ENCODE measurements at regions not wholly inside any gene's neighbourhood (a gene's known extent, or its start where the extent isn't known, plus 50 kb on each side); places are given as distances from the start of the nearest gene placed in this dataset.

- no peaks in the 10 kb centered on the region for H3K9me3 ChIP-seq (ENCODE audit: insufficient read depth, low read length, severe bottlenecking)
- H3K4me1 ChIP-seq (ENCODE audit: insufficient read depth, low read length) = peaks cover 18% of the 10 kb centered on the region
- DNase-seq (no peak), ATAC-seq (ENCODE audit: insufficient read depth, low read depth) (no peak)
- H3K27me3 ChIP-seq (ENCODE audit: insufficient read depth, low read length, poor library complexity) = peaks cover under 1% of the 10 kb centered on the region
- no peak overlapping the region for H3K9ac ChIP-seq (ENCODE audit: low read depth, low read length)
- TF ChIP-seq EZH2 (IDR thresholded peaks at IDR 0.05; ENCODE audit: borderline replicate concordance, low read depth, low read length, severe bottlenecking) (no peak), CTCF (IDR thresholded peaks at IDR 0.05; ENCODE audit: borderline replicate concordance, extremely low read depth, low read length, poor library complexity, severe bottlenecking) (no peak)
- no peaks in the 10 kb centered on the region for H4K20me1 ChIP-seq (ENCODE audit: insufficient read depth, low read length)
- no peak overlapping the region for H2AFZ ChIP-seq (ENCODE audit: low read depth, low read length)
- H3K4me2 ChIP-seq (ENCODE audit: insufficient read depth, low read length) = no peak overlapping the region
- no peaks in the 10 kb centered on the region for H3K79me2 ChIP-seq (ENCODE audit: insufficient read depth, low read length)
- no peaks in the 10 kb centered on the region for H3K36me3 ChIP-seq (ENCODE audit: insufficient read depth, low read length)
- no peak overlapping the region for H3K4me3 ChIP-seq (ENCODE audit: low read depth in 1 of 2, low read length in 2 of 2)
- H3K27ac ChIP-seq (ENCODE audit: low read length) = no peak overlapping the region
Observed at GRCh38 chr17:36731811-36732210, 130.4 kb downstream of the MRM1 start.

GRCh38 chr17:36732351-36732750, 131.0 kb downstream of the MRM1 start:
- Histone ChIP-seq H3K4me3 (ENCODE audit: low read depth in 1 of 2, low read length in 2 of 2) (no peak overlapping the region), H3K79me2 (ENCODE audit: insufficient read depth, low read length) (no peaks in the 10 kb centered on the region), H4K20me1 (ENCODE audit: insufficient read depth, low read length) (no peaks in the 10 kb centered on the region), H3K4me1 (ENCODE audit: insufficient read depth, low read length) (peaks cover 17% of the 10 kb centered on the region), H3K9ac (ENCODE audit: low read depth, low read length) (no peak overlapping the region), H2AFZ (ENCODE audit: low read depth, low read length) (no peak overlapping the region), H3K4me2 (ENCODE audit: insufficient read depth, low read length) (no peak overlapping the region), H3K27me3 (ENCODE audit: insufficient read depth, low read length, poor library complexity) (peaks cover 5% of the 10 kb centered on the region), H3K9me3 (ENCODE audit: insufficient read depth, low read length, severe bottlenecking) (no peaks in the 10 kb centered on the region), H3K27ac (ENCODE audit: low read length) (no peak overlapping the region), H3K36me3 (ENCODE audit: insufficient read depth, low read length) (no peaks in the 10 kb centered on the region)
- no peak for TF ChIP-seq EZH2 (IDR thresholded peaks at IDR 0.05; ENCODE audit: borderline replicate concordance, low read depth, low read length, severe bottlenecking)
- TF ChIP-seq CTCF (IDR thresholded peaks at IDR 0.05; ENCODE audit: borderline replicate concordance, extremely low read depth, low read length, poor library complexity, severe bottlenecking) = no peak
- ATAC-seq (ENCODE audit: insufficient read depth, low read depth) (no peak), DNase-seq (no peak)

- no peak for ATAC-seq (ENCODE audit: insufficient read depth, low read depth)
Observed at GRCh38 chr17:36736201-36737156, 135.1 kb downstream of the MRM1 start.

More at GRCh38 chr17:36736201-36737156, 135.1 kb downstream of the MRM1 start:
- no peak overlapping the region for H3K4me2 ChIP-seq (ENCODE audit: insufficient read depth, low read length)
- H3K27me3 ChIP-seq (ENCODE audit: insufficient read depth, low read length, poor library complexity) = peaks cover 8% of the 10 kb centered on the region
- no peak overlapping the region for H3K4me3 ChIP-seq (ENCODE audit: low read depth in 1 of 2, low read length in 2 of 2)
- H3K27ac ChIP-seq (ENCODE audit: low read length) = no peak overlapping the region
- H2AFZ ChIP-seq (ENCODE audit: low read depth, low read length) = no peak overlapping the region
- no peaks in the 10 kb centered on the region for H3K79me2 ChIP-seq (ENCODE audit: insufficient read depth, low read length)
- no peaks in the 10 kb centered on the region for H3K9me3 ChIP-seq (ENCODE audit: insufficient read depth, low read length, severe bottlenecking)
- H3K36me3 ChIP-seq (ENCODE audit: insufficient read depth, low read length) = no peaks in the 10 kb centered on the region
- no peaks in the 10 kb centered on the region for H3K4me1 ChIP-seq (ENCODE audit: insufficient read depth, low read length)
- no peak overlapping the region for H3K9ac ChIP-seq (ENCODE audit: low read depth, low read length)
- no peak for TF ChIP-seq EZH2 (IDR thresholded peaks at IDR 0.05; ENCODE audit: borderline replicate concordance, low read depth, low read length, severe bottlenecking)
- no peak for TF ChIP-seq CTCF (IDR thresholded peaks at IDR 0.05; ENCODE audit: borderline replicate concordance, extremely low read depth, low read length, poor library complexity, severe bottlenecking)
- DNase-seq = no peak
- H4K20me1 ChIP-seq (ENCODE audit: insufficient read depth, low read length) = no peaks in the 10 kb centered on the region

All from DND-41 (cell line).